GM23248 (cell line): ENCODE measurements at regions not wholly inside any gene's neighbourhood (a gene's known extent, or its start where the extent isn't known, plus 50 kb on each side); places are given as distances from the start of the nearest gene placed in this dataset.

Experiments
- DNase-seq: peaks from one replicate; pipeline ENCODE4 v3.0.0-alpha.2; 2015
- H2AFZ ChIP-seq: fragments of 200-600 bp; sonication (generic); 2 replicates; pipeline ENCODE4 v1.6.1; 2016; ENCODE audit warnings: antibody characterized with exemption
- H3F3A ChIP-seq: fragments of 200-600 bp; sonication (generic); 2 replicates; pipeline ENCODE4 v1.6.1; 2016; ENCODE audit warnings: mild to moderate bottlenecking, antibody characterized with exemption, mixed run types; ENCODE audit not compliant: insufficient read depth
- H3K27ac ChIP-seq: fragments of 200-600 bp; sonication (generic); 2 replicates; pipeline ENCODE4 v1.5.1; 2016; ENCODE audit warnings: mild to moderate bottlenecking
- H3K27me3 ChIP-seq: fragments of 200-600 bp; sonication (generic); replicated peaks from 2 replicates; pipeline ENCODE4 v1.6.1; 2016; ENCODE audit warnings: mild to moderate bottlenecking; ENCODE audit not compliant: insufficient read depth
- H3K36me3 ChIP-seq: fragments of 200-600 bp; sonication (generic); 2 replicates; pipeline ENCODE4 v1.6.1; 2016; ENCODE audit warnings: low read depth, mild to moderate bottlenecking
- H3K4me1 ChIP-seq: fragments of 200-600 bp; sonication (generic); 2 replicates; pipeline ENCODE4 v1.6.1; 2016; ENCODE audit warnings: mild to moderate bottlenecking; ENCODE audit not compliant: insufficient read depth
- H3K4me2 ChIP-seq: fragments of 200-600 bp; sonication (generic); one replicate; pipeline ENCODE4 v1.6.1; 2016; ENCODE audit warnings: mild to moderate bottlenecking; ENCODE audit not compliant: unreplicated experiment
- H3K4me3 ChIP-seq: fragments of 200-600 bp; sonication (generic); 2 replicates; pipeline ENCODE4 v1.5.1; 2016; ENCODE audit warnings: mild to moderate bottlenecking
- H3K79me2 ChIP-seq: fragments of 200-600 bp; sonication (generic); 2 replicates; pipeline ENCODE4 v1.6.1; 2016; ENCODE audit warnings: mild to moderate bottlenecking; ENCODE audit not compliant: insufficient read depth
- H3K9ac ChIP-seq: fragments of 200-600 bp; sonication (generic); 2 replicates; pipeline ENCODE4 v1.6.1; 2016; ENCODE audit warnings: mild to moderate bottlenecking
- H3K9me2 ChIP-seq: fragments of 200-600 bp; sonication (generic); 2 replicates; pipeline ENCODE4 v1.6.1; 2016; ENCODE audit warnings: mixed run types, mild to moderate bottlenecking, moderate library complexity; ENCODE audit not compliant: insufficient read depth
- H3K9me3 ChIP-seq: fragments of 200-600 bp; sonication (generic); one replicate; pipeline ENCODE4 v1.6.1; 2017; ENCODE audit warnings: low read depth
- H4K20me1 ChIP-seq: fragments of 200-600 bp; sonication (generic); 2 replicates; pipeline ENCODE4 v1.6.0; 2016; ENCODE audit not compliant: insufficient read depth
- EZH2 ChIP-seq: fragments of 200-600 bp; sonication (generic); IDR thresholded peaks from 2 replicates; pipeline ENCODE4 v1.6.1; 2018; ENCODE audit warnings: antibody characterized with exemption, mild to moderate bottlenecking; ENCODE audit not compliant: insufficient read depth, poor library complexity, severe bottlenecking
- EZH2phosphoT487 ChIP-seq: fragments of 200-600 bp; sonication (generic); IDR thresholded peaks from 2 replicates; pipeline ENCODE4 v1.6.1; 2018; ENCODE audit warnings: antibody characterized with exemption, moderate library complexity, mild to moderate bottlenecking, low read depth; ENCODE audit not compliant: insufficient read depth
- WGBS, 2 experiments: methylation state at CpG; one replicate each; pipeline ENCODE4 v1.1.6; 2015 to 2017; ENCODE audit warnings: low lambda C conversion rate in 2 of 2, low coverage in 1 of 2; ENCODE audit errors: missing lambda C conversion rate in 2 of 2; 5-methylcytosine and 5-hydroxymethylcytosine counted together
- in situ Hi-C: fragments of 300-500 bp; cut with MboI; formaldehyde crosslinking; loops from 2 replicates; pipeline ENCODE4 v1.15.0; 2020

DNA sequence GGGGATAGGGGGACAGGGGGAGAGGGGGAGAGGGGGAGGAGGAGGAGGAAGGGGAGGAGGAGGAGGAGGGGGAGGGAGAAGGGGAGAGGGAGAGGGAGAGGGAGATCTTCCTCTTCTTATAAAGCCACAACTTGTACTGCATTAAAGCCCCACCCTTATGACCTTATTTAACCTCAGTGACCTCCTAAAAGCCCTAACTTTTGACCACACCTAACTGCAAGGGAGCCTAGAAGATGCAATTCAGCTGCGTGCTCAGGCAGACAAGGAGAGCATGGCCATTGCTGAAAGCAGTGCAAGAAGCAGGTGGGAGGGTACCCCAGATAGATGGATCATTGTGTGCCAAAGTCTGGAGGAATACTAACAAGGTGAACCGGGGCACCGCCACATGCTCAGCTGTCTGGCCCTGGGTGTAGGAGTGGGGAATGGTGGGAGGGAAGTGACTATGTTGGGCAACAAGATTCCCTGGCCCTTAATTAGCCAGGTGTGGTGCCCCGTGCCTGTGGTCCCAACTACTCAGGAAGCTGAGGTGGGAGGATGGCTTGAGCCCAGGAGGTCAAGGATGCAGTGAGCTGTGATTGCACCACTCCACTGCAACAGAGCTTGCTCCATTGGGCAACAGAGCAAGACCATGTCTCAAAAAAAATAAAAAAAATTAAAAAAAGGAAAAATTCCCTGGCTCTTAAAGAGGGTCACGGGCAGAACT, 125.4 kb upstream of the BOD1 start:
- Histone ChIP-seq H3K9ac (no peak overlapping the region), H3K9me2 (no peaks in the 10 kb centered on the region), H3K79me2 (no peaks in the 10 kb centered on the region), H3K4me1 (peaks cover 9% of the 10 kb centered on the region), H4K20me1 (no peaks in the 10 kb centered on the region), H3K4me2 (no peak overlapping the region), H3K4me3 (no peak overlapping the region), H3K27me3 (no peaks in the 10 kb centered on the region), H3K9me3 (no peaks in the 10 kb centered on the region), H3F3A (no peaks in the 10 kb centered on the region), H2AFZ (no peak overlapping the region), H3K36me3 (no peaks in the 10 kb centered on the region), H3K27ac (no peak overlapping the region)
- WGBS, 2 experiments, result 86 to 90% methylated on average over 5 of the region's 5 CpGs
- TF ChIP-seq EZH2phosphoT487 (no peak), EZH2 (no peak)
- DNase-seq, result no peak
- in situ Hi-C loops, result no loop called here

- Histone ChIP-seq H2AFZ (no peak overlapping the region), H3K4me1 (peaks cover 9% of the 10 kb centered on the region), H3K4me2 (no peak overlapping the region), H3K9ac (no peak overlapping the region), H3K79me2 (no peaks in the 10 kb centered on the region), H3F3A (no peaks in the 10 kb centered on the region), H3K9me3 (no peaks in the 10 kb centered on the region), H3K4me3 (no peak overlapping the region), H3K36me3 (no peaks in the 10 kb centered on the region), H3K9me2 (no peaks in the 10 kb centered on the region), H3K27me3 (no peaks in the 10 kb centered on the region), H3K27ac (no peak overlapping the region), H4K20me1 (no peaks in the 10 kb centered on the region)
- 90 to 91% methylated on average over 3 of the region's 3 CpGs for WGBS, 2 experiments
- in situ Hi-C loops, result no loop called here
- TF ChIP-seq EZH2, result no peak
- no peak for TF ChIP-seq EZH2phosphoT487
- DNase-seq, result no peak
Observed at GRCh38 chr5:173742432-173742816, 126.0 kb upstream of the BOD1 start.

GRCh38 chr5:173743641-173744343, 127.3 kb upstream of the BOD1 start:
- WGBS, 2 experiments, result 80 to 84% methylated on average over 9 of the region's 9 CpGs
- in situ Hi-C loops, result no loop called here
- H3K27ac ChIP-seq, result no peak overlapping the region
- no peaks in the 10 kb centered on the region for H3K36me3 ChIP-seq
- H3K4me1 ChIP-seq, result peaks cover 9% of the 10 kb centered on the region
- no peak overlapping the region for H2AFZ ChIP-seq
- H3F3A ChIP-seq, result no peaks in the 10 kb centered on the region
- H3K9me2 ChIP-seq, result no peaks in the 10 kb centered on the region
- no peak overlapping the region for H3K4me2 ChIP-seq
- DNase-seq, result no peak
- no peak overlapping the region for H3K9ac ChIP-seq
- no peaks in the 10 kb centered on the region for H3K79me2 ChIP-seq
- no peaks in the 10 kb centered on the region for H3K27me3 ChIP-seq
- TF ChIP-seq EZH2 (no peak), EZH2phosphoT487 (no peak)
- no peak overlapping the region for H3K4me3 ChIP-seq
- H4K20me1 ChIP-seq, result no peaks in the 10 kb centered on the region
- H3K9me3 ChIP-seq, result no peaks in the 10 kb centered on the region

- H4K20me1 ChIP-seq, result no peaks in the 10 kb centered on the region
- H3K9me2 ChIP-seq, result no peaks in the 10 kb centered on the region
- H3K27me3 ChIP-seq, result no peaks in the 10 kb centered on the region
- 62 to 63% methylated on average over 8 of the region's 8 CpGs for WGBS, 2 experiments
- no peaks in the 10 kb centered on the region for H3K36me3 ChIP-seq
- H3K4me3 ChIP-seq, result no peak overlapping the region
- TF ChIP-seq EZH2, result no peak
- no peak for TF ChIP-seq EZH2phosphoT487
- peaks cover 9% of the 10 kb centered on the region for H3K4me1 ChIP-seq
- H3K9ac ChIP-seq, result no peak overlapping the region
- no peak overlapping the region for H2AFZ ChIP-seq
- H3K9me3 ChIP-seq, result no peaks in the 10 kb centered on the region
- H3K4me2 ChIP-seq, result no peak overlapping the region
- no peak overlapping the region for H3K27ac ChIP-seq
- no peak for DNase-seq
- in situ Hi-C loops, result no loop called here
- no peaks in the 10 kb centered on the region for H3K79me2 ChIP-seq
- H3F3A ChIP-seq, result no peaks in the 10 kb centered on the region
Observed at GRCh38 chr5:173744551-173744950, 128.1 kb upstream of the BOD1 start.
